ENCODE measurements at regions not wholly inside any gene's neighbourhood (a gene's known extent, or its start where the extent isn't known, plus 50 kb on each side); places are given as distances from the start of the nearest gene placed in this dataset.
"Not testable (repeated sequence)": the region's sequence is repeated elsewhere in the genome, so short reads cannot be mapped to it uniquely, and the experiment has no call there.

- not testable (repeated sequence) for H3K4me1 ChIP-seq (ENCODE audit: insufficient read depth, low read length); H3K9me3 ChIP-seq (ENCODE audit: insufficient read depth, low read depth, low read length); H3K27me3 ChIP-seq (ENCODE audit: insufficient read depth, low read length); H3K36me3 ChIP-seq (ENCODE audit: insufficient read depth, low read length); H3K4me3 ChIP-seq (ENCODE audit: low read length); H3K9ac ChIP-seq (ENCODE audit: low read depth, low read length); H3K27ac ChIP-seq (ENCODE audit: low read depth, low read length)
- WGBS = 98% methylated on average over 3 of the region's 3 CpGs
These were observed 62.2 kb upstream of the FBXL17 start for GRCh38 chr5:108444130-108444529.

- H3K27ac ChIP-seq (ENCODE audit: low read depth, low read length); H3K36me3 ChIP-seq (ENCODE audit: insufficient read depth, low read length); H3K27me3 ChIP-seq (ENCODE audit: insufficient read depth, low read length); H3K4me1 ChIP-seq (ENCODE audit: insufficient read depth, low read length); H3K9ac ChIP-seq (ENCODE audit: low read depth, low read length); H3K9me3 ChIP-seq (ENCODE audit: insufficient read depth, low read depth, low read length); H3K4me3 ChIP-seq (ENCODE audit: low read length): not testable (repeated sequence)
- WGBS = 94% methylated on average over 24 of the region's 24 CpGs
These were observed 60.3 kb upstream of the FBXL17 start for GRCh38 chr5:108442063-108442651.

DNA sequence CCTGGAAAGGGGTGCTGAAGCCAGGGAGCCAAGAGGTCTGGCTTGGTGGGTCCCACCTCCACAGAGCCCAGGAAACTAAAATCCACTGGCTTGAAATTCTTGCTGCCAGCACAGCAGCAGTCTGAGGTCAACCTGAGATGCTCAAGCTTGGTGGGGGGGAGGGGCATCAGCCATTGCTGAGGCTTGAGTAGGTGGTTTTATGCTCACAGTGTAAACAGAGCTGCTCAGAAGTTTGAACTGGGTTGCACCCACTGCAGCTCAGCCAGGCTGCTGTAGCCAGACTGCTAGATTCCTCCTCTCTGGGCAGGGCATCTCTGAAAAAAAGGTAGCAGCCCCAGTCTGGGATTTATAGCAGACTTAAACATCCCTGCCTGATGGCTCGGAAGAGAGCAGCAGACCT is 55.5 kb upstream of the FBXL17 start:
- Histone ChIP-seq H3K27ac (ENCODE audit: low read depth, low read length) (no peak overlapping the region), H3K27me3 (ENCODE audit: insufficient read depth, low read length) (no peaks in the 10 kb centered on the region), H3K36me3 (ENCODE audit: insufficient read depth, low read length) (no peaks in the 10 kb centered on the region), H3K4me1 (ENCODE audit: insufficient read depth, low read length) (no peaks in the 10 kb centered on the region), H3K9me3 (ENCODE audit: insufficient read depth, low read depth, low read length) (no peaks in the 10 kb centered on the region), H3K4me3 (ENCODE audit: low read length) (no peak overlapping the region), H3K9ac (ENCODE audit: low read depth, low read length) (no peak overlapping the region)
- whole genome bisulfite sequencing = 92% methylated on average over 1 of the region's 1 CpG

- H3K27ac ChIP-seq (ENCODE audit: low read depth, low read length) = no peak overlapping the region
- WGBS = 87% methylated on average over 5 of the region's 5 CpGs
- no peaks in the 10 kb centered on the region for H3K36me3 ChIP-seq (ENCODE audit: insufficient read depth, low read length)
- no peaks in the 10 kb centered on the region for H3K27me3 ChIP-seq (ENCODE audit: insufficient read depth, low read length)
- no peaks in the 10 kb centered on the region for H3K9me3 ChIP-seq (ENCODE audit: insufficient read depth, low read depth, low read length)
- no peak overlapping the region for H3K4me3 ChIP-seq (ENCODE audit: low read length)
- H3K9ac ChIP-seq (ENCODE audit: low read depth, low read length) = no peak overlapping the region
- H3K4me1 ChIP-seq (ENCODE audit: insufficient read depth, low read length) = no peaks in the 10 kb centered on the region
These were observed 54.8 kb upstream of the FBXL17 start for GRCh38 chr5:108436696-108437095.

DNA sequence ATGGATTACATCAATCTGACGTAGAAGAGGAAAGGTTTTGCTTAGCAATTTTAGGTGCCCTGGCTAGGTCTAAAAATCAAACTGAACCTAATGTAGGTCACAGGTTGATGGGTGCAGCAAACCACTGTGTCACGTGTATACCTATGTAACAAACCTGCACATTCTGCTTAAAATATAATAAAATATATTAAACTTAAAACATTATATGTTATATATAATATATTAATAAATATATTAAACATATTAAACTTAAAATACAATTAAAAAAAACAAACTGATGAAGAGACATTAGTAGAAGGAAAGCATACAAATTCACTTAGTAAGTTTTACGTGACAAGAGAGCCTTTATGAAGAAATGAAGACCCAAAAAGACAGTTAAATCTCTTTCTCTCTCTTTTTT is 51.7 kb upstream of the FBXL17 start:
- Histone ChIP-seq H3K4me1 (ENCODE audit: insufficient read depth, low read length) (no peaks in the 10 kb centered on the region), H3K4me3 (ENCODE audit: low read length) (no peak overlapping the region), H3K27me3 (ENCODE audit: insufficient read depth, low read length) (no peaks in the 10 kb centered on the region), H3K9me3 (ENCODE audit: insufficient read depth, low read depth, low read length) (no peaks in the 10 kb centered on the region), H3K36me3 (ENCODE audit: insufficient read depth, low read length) (no peaks in the 10 kb centered on the region), H3K27ac (ENCODE audit: low read depth, low read length) (no peak overlapping the region), H3K9ac (ENCODE audit: low read depth, low read length) (no peak overlapping the region)
- WGBS = 71% methylated on average over 2 of the region's 3 CpGs

DNA sequence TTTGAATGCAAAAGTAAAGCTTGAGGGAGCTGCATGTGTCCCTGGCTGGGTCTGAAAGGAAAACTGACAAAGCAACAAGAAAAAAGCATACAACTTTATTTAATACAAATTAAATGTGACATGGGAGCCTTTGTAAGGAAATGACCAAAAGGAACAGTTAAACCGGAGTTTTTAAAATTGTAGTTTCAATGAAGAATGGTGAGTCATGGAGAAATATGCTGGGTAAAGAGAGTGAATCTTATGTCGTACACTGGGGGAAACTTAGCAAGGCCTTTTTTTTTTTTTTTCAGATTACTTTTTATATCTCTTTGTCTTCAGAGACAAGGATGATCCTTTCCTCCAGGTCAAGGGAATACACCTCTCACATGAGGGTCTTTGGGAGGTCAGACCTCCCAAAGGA is 50.1 kb upstream of the FBXL17 start:
- Histone ChIP-seq H3K9me3 (ENCODE audit: insufficient read depth, low read depth, low read length) (no peaks in the 10 kb centered on the region), H3K4me3 (ENCODE audit: low read length) (no peak overlapping the region), H3K27ac (ENCODE audit: low read depth, low read length) (no peak overlapping the region), H3K9ac (ENCODE audit: low read depth, low read length) (no peak overlapping the region), H3K27me3 (ENCODE audit: insufficient read depth, low read length) (no peaks in the 10 kb centered on the region), H3K4me1 (ENCODE audit: insufficient read depth, low read length) (no peaks in the 10 kb centered on the region), H3K36me3 (ENCODE audit: insufficient read depth, low read length) (no peaks in the 10 kb centered on the region)
- WGBS = 97% methylated on average over 2 of the region's 2 CpGs
